Fibroblast of the conjunctiva (primary cell): ENCODE measurements at regions not wholly inside any gene's neighbourhood (a gene's known extent, or its start where the extent isn't known, plus 50 kb on each side); places are given as distances from the start of the nearest gene placed in this dataset.
"Not testable (repeated sequence)": the region's sequence is repeated elsewhere in the genome, so short reads cannot be mapped to it uniquely, and the experiment has no call there.

Experiments used
- DNase-seq: peaks from one replicate; pipeline ENCODE4 v3.0.0-alpha.2; 2010; ENCODE audit warnings: low read depth

DNA sequence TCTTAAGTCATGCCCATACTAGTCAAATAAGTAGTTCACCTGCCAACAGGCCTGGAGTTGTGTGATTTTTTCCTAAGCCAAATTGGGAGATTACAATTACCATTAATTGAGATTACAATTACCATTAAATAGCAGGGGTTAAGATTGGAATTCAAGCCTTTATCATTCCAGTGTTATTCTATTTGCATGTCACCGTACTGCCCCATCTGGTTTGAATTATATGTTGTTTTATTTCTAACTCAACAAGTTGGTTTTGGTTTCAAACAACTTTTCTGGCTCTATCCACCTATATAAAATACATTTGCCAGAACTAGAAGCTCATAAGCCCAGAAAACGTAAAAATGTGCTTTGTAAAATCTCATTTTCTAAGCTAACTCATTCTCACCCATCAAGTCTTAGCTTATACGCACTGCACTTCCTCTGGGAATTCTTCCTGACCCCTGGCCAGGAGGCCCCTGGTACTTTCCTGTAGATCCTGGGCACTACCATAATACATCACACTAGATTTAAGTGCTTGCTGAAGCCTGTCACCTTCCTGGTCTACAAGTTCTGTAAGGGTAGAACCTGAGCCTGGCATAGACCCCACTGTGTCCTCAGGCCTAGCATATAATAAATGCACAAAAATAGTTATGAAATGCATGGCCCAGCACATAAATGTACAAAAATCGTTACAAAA lies 242.0 kb upstream of the TRPM3 start:
- no peak for DNase-seq

DNA sequence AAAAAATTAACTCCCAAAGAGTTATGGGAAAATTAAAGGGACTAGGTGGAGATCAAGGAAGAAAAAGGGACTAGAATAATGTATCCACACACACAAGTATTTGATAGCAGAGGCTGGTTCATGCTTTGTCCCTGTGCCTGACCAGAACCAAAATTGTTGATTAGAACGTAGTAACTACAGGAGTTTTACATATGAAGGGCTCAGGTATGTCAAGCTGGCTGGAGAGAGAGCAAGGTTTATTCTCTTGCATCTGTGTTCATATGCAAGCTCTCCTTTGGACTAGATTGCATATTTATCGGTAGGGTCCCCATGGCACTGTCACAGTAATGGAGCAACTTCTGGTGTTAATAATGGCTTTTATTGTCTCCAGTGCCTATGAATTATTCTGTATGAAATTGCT lies 239.9 kb upstream of the TRPM3 start:
- DNase-seq = no peak

DNA sequence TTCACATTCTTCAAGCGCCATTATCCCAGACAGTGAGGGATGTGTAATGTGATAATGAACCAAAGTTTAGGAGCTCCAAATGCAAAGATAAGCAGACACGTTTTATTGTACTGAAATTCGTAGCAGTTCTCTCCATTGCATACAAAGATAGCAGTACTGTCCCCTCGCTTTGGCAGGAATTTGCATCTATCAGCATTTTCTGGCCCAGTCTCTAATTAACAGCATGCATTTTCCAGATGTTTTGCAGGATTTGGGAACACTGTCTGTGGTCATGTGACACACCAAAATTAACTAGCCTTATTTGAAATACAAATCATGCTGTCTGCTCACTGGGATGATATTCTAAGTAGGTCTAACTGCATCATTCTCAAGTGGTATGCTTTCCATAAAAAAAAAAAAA lies 235.9 kb upstream of the TRPM3 start:
- DNase-seq = no peak

DNA sequence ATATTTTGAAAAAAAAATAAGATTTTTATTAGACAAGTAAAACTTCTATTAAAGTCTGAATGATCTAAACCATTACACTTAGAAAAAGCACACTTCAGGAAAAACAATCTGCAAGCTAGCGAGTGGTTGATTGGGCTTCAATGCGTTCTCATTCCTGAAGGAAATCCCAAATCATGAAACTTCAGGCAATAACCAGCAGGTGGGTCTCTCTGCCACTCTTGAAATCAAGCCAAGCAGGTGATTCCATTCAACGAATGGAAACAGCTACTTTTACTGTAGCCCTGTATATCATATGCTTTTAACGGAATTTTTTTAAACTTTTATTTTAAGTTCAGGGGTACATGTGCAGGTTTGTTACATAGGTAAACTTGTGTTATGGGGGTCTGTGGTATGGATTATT lies 234.5 kb upstream of the TRPM3 start:
- DNase-seq = no peak

DNA sequence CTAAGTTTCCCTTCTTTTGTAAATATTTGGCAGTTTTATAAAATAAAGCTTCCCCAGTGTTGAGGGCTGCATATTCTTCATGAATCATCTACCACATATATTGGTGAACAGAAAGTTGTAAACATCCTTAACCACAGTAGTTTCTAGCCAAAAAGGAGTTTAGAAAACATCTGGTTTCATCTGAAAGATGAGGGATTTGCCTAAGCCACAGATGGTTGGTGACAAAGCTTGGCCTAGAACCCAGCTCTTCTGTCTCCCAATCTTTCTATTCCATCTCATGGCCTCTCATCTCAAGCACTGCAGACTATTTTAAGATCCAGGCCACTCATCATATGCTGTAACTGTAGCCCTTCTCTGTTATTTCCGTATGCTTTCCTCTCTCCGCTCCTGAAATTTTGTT lies 232.3 kb upstream of the TRPM3 start:
- DNase-seq = no peak

DNA sequence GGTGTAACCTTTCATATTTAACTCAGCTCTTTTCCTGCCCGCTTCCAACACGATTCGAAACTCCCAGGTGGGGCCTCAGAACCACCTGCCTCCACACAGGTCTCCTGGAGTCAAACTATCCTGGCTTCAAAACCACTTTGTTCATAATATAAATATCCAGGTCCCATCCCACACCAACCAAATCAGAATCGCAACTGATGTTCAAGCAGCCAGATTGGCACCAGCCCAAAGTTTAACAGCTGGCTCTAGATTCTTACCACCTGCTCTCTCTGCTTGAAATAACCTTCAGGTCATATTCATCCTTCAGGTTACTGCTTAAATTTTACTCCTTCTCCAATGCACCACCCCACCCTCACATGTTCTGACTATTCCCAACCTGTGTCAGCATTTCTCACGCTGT lies 231.4 kb upstream of the TRPM3 start:
- no peak for DNase-seq

DNA sequence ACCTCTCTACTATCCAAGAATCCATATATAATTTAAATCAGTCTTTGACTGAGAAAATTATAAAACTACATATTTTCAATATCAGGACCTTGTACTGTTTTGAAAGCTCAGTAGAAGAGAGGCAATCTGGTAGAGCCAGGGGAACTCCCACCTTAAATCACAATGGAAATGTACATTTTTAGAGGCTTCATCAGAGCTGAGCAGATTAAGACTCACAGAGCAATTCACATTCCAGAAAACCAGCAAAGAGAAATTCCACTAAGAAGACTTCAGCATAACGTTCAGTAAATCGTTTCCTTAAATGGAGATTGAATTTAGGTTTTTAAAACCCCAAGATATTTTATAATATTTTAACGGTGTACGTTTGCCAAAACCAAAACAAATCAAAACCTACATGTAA lies 227.8 kb upstream of the TRPM3 start:
- no peak for DNase-seq

DNA sequence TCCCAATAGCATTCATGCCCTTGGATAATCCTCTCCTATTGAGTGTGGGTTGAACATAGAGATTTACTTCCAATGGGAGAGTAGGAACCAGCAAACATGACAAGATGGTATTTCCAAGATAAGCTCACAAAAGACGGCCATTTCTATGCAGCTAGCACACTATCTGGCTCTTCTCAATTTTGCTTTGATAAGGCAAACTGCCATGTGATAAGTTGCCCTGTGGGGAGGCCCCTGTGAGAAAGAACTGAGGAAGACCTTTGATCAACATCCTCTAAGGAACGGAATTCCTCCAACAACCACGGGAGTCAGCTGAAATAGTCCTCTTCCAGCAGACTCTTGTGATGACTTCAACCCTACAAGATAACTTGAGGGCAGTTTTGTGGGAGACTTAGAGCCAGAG lies 211.9 kb upstream of the TRPM3 start:
- no peak for DNase-seq

DNA sequence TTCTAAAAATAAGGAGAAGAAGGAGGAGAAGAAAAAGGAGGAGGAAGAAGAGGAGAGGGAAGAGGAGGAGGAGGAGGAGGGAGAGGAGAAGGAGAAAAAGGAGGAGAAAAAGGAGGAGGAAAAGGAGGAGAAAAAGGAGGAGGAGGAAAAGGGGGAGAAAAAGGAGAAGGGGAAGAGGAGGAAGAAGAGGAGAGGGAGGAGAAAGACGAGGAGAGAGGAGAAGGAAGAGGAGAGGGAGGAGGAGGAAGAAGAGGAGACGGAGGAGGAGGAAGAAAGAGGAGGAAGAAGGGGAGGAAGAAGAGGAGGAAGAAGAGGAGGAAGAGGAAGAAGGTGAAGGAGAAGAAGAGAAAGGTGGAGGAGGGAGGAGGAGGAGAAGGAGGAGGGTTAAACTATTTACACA lies 210.2 kb upstream of the TRPM3 start:
- no peak for DNase-seq

DNA sequence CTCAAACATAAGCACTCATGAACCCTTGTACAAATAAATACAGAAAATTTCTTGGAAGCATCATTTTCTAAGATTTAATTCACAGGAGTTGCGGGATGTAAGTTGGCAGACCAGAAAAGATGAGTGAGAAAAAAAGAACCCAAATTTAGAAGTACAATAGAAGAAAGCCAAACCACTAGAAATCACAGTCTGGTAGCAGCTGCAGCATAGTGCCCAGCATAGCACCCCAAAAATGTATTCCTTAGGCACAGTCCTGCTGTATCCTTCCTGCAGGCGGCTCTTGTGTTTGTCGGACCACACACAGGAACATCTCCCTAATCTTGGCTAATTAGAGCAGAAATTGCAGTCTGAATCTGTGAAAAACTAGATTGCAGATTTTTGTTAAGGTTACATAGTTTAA lies 208.5 kb upstream of the TRPM3 start:
- no peak for DNase-seq

DNA sequence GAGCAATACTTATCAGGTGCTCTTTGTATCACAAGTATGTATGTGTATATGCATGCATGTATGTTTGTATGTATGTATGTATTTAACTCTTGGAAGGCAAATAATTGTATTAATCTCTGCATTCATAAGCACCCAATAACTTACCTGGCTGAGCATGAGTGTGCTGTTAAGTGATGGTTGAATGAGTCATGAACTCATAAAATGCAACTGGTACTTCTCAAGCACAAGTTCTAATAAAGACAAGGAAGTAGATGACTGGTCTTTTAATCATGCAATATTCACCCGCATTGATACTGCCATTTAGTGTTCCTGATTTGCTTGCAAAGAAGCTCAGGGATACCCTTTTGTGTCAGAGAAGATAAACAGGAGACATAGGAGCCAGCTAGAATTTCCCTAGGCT lies 204.9 kb upstream of the TRPM3 start:
- DNase-seq = no peak

DNA sequence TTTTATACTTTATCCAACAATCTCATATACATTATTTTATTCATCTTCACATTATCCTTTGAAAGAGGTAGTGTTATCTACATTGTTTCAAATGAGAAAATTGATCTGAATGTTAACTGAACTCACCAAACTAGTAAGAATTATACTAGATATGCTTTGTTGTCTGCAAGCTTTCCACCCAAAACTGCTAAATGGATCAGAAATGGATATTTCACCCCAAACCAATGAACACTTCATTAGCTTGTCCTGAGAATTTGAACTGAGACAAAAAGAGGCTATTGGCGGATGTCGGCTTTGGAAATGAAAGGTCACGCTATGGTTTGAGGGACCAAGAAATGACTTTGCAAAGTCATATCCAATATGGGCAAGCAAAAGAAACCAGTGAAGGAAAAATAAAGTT lies 201.9 kb upstream of the TRPM3 start:
- no peak for DNase-seq

DNA sequence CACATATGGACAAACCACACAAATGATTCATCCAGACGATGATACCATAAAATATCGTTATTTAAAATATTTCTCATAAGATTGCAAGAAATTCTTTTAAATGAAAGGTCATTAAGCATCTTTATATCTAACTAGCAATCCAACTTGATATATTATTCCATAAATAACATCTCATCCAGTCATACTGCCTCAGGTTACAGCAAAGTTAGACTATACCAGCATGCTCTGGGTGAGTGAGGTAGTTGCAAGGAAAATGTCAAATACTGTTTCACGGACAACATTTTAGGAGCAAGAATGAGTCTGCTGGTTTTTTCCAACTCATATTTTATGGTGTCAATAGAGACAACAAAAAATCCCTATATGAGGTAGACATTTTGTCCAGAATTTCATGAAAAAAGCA lies 200.9 kb upstream of the TRPM3 start:
- DNase-seq = no peak

DNA sequence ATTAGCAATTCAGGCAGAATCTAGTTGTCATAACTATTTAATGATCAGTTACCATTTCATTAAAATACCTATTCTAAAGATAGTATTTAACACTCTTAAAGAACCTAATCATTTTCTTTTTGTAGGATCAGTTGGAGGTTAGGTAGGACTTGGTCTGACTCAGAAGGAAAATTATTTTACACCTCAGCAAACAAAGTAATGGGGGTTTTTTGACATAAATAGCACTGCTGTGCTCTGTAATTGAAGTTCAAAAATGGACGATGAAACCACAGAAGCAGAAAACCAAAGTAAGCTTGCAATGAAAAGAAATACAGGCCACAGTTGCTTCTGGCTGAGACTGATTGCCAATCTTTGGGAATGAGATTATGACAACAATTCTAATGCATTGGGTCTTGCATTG lies 187.0 kb upstream of the TRPM3 start:
- DNase-seq = no peak

DNA sequence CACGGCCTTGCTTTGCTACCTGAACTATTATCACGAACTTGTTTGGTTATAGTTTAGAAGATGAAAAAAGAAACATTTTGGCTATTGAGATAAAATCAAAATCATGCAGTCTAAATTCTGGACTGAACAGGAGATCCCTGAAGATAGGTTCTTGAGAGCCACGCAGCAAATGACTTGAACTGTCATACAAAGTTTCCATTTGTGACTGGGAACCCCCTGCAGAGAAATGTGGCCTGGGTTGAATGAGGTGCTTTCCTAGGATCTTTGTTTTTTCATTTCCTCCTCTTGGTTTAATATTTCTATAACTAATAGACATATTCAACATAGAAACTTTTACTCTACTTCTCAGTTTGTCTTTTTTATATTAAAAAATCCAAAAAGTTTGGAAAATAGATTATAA lies 184.7 kb upstream of the TRPM3 start:
- no peak for DNase-seq

DNA sequence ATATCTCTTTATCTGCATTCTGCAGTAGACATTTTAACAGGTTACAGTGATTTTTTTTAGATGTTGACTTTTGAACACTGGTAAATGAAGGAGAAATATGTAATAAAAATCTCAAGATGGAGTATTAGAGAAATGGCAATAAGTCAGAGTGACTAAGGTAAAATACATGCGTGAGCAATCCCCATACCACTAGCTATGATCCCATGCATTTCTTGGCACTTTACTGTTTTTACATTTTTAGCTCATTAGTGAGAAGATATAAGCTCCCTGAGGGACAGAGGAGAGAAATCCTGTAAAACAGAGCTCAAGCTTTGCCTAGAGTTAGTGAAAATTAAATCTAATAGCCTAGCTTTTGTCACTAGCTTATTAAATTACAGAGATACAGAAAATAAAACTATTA lies 181.9 kb upstream of the TRPM3 start:
- DNase-seq = peak; percentile 5

DNA sequence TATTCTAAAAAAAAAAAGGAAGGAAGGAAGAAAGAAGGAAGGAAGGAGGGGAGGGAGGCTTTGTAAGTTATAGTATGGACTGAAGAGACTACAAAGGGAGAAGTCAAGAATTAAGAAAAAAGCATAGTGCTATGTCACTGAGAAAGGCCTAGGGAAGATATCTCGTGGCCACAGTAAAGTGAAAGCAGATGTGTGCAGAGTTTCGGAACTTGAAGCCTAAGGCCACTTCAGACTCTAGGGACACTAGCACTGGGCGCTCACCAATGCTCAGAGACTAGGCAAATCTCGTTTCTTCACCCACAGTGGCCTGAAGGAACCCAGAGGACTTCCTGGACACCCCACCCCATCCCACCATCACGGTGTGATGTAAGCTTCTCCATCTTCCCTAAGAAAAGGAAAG lies 181.4 kb upstream of the TRPM3 start:
- no peak for DNase-seq

DNA sequence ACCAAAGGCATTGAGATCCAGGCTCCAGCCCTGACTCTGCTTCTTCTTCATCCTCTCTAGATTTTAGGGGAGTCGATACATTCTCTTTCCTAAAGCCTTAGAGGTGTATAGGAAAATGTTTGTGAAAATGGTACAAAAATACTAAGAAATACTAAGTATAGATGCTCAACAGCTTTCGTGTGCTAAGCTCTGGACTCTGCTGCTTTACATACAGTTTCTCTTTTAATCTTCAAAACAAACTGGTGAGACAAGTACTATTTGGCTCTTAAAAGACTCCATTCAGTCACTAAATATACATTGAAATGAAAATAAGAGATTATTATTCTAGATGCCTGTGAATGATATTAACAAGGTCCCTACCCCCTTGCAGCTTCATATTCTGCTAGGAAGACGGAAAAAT lies 174.5 kb upstream of the TRPM3 start:
- no peak for DNase-seq

DNA sequence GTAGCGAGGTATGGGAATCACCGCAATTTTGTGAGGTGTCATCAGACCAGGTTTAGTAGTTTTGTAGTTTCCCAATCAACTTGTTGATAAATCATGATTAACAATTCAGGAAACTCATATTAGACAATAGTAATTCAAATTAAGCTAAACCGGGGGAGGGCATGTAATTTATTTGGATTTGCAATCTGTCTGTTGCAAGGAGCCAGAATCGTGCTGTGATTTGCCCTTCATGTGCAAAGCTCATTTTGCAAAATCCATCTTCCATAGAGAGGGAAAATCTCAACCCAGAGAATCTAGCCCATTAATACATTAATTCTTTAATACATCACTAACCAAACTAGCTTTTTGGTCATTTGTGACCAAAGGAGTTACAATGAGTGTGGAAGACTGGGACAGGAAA lies 164.7 kb upstream of the TRPM3 start:
- no peak for DNase-seq

DNA sequence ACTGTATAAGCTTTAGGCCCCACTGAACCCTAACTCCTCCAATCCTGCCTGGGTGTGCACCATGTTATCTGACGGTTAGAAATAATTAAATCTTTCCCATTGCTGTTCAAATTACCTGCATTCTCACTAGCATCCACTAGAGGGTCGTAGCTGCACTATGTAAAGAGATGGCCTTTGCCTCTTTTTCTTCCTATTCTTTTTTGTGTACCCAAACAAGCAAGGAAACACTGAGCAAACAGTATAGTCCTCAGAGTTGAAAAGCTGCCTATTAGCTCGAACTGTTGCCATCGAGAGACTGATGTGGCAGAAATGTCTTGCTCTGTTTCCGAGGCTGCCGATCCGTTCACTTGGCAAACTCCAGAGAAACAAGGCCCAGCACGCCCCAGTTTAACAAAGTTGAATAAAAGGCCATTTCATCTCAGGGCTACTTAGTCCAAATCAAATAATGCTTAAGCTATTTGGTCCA lies 163.8 kb upstream of the TRPM3 start:
- DNase-seq = peak; percentile 50

DNA sequence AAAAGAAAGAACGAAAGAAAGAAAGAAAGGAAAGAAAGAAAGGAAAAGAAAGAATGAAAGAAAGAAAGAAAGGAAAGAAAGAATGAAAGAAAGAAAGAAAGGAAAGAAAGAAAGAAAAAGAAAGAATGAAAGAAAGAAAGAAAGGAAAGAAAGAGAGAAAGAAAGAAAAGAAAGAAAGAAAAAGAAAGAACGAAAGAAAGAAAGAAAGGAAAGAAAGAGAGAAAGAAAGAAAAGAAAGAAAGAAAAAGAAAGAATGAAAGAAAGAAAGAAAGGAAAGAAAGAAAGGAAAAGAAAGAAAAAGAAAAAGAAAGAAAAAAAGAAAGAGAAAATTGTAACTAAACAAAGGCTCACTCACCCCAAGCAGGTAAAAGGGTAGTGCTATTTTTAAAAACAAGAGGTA lies 160.7 kb upstream of the TRPM3 start:
- not testable (repeated sequence) for DNase-seq

DNA sequence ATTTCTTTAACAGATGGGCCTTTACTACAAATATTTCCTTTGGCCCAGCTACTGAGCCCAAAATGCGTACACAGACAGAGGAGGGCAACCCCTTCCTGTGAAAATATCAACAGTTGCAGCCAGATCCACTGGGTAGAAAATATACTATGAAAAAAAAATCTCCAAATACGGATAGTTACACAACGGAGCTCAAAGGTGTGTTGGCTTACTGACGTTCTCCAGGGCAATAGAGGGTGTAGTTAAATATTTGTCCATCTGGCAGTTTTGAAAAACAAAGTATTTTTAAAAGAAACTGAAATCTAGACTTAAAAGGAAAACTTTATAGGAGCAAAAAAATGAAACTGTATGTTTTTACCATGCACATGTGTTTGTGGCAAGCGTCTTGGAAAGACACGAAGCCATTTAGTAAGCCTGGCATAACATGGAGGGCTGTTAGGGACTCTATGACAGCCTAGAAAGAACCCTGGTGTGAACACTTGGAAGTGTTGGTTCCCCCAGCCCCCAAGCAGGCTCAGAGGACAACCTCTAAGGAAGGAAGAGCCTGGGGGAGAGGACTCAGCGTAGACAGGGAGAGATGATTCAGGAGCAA lies 157.8 kb upstream of the TRPM3 start:
- no peak for DNase-seq

DNA sequence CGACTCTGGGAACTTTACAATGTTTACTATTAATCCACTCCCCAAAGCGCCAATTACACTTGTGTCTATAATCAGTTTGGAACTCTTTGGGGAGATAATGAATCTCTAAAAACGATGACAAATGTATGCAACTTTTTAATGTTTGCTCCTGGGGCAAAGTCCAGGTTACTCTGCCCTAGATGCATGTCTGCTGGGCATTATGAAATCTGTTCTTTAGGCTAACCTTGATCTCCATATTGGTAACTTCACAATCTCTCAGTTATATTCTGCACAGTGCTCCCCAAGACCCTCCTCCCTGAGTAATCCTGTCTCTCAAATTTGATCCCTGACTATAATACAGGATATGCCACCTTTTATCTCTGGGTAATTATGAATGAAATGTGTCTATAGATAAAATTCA lies 152.2 kb upstream of the TRPM3 start:
- no peak for DNase-seq

DNA sequence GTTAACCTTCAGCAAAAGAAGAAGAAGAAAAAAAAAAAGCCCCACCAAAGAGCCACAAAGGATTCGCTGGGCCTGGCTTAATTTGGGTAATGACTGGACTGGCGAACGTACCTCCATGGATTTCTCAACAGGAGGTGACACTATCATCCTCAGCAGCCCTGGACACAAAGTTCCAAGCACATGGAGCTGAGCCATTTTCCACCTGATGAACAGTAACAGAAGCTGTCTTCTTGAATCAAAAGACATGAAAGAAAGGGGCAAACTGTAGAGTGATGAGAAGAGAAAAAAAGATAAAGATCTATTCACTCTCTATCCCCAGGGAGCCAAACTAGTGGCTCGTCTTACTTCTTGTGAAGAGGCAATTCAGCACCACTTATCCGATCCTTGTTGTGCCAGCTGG lies 150.2 kb upstream of the TRPM3 start:
- no peak for DNase-seq
